ENCODE measurements at regions not wholly inside any gene's neighbourhood (a gene's known extent, or its start where the extent isn't known, plus 50 kb on each side); places are given as distances from the start of the nearest gene placed in this dataset.

- DNase-seq (ENCODE audit: low spot score) = no peak
- Histone ChIP-seq H3K4me1 (replicated peaks) (no peaks in the 10 kb centered on the region), H3K27ac (no peak overlapping the region), H3K27me3 (replicated peaks; ENCODE audit: insufficient read depth) (no peaks in the 10 kb centered on the region), H3K36me3 (no peaks in the 10 kb centered on the region), H3K4me3 (no peak overlapping the region), H3K9me3 (no peaks in the 10 kb centered on the region)
- intact Hi-C loops (cut with DNase I) = no loop called here
- TF ChIP-seq POLR2AphosphoS5 (IDR thresholded peaks at IDR 0.05) = no peak
- no peak for TF ChIP-seq CTCF (IDR thresholded peaks at IDR 0.05)
- no peak for TF ChIP-seq POLR2A (IDR thresholded peaks at IDR 0.05)
Observed at GRCh38 chr4:111120191-111120590, 497.3 kb upstream of the PITX2 start.

- no peaks in the 10 kb centered on the region for H3K27me3 ChIP-seq (replicated peaks; ENCODE audit: insufficient read depth)
- H3K36me3 ChIP-seq = no peaks in the 10 kb centered on the region
- 86% methylated on average over 2 of the region's 2 CpGs for WGBS
- no peak overlapping the region for H3K4me3 ChIP-seq
- H3K9me3 ChIP-seq = no peaks in the 10 kb centered on the region
- H3K27ac ChIP-seq = no peak overlapping the region
- TF ChIP-seq POLR2AphosphoS5 (IDR thresholded peaks at IDR 0.05) (no peak), CTCF (IDR thresholded peaks at IDR 0.05) (no peak), POLR2A (IDR thresholded peaks at IDR 0.05) (no peak)
- intact Hi-C loops (cut with DNase I) = no loop called here
- no peaks in the 10 kb centered on the region for H3K4me1 ChIP-seq (replicated peaks)
- DNase-seq (ENCODE audit: low spot score) = no peak
Observed at GRCh38 chr4:111126340-111126739, 503.5 kb upstream of the PITX2 start.

GRCh38 chr4:111127841-111128240, 505.0 kb upstream of the PITX2 start:
- WGBS = 54% methylated on average over 5 of the region's 5 CpGs
- DNase-seq (ENCODE audit: low spot score) = no peak
- Histone ChIP-seq H3K4me3 (no peak overlapping the region), H3K9me3 (no peaks in the 10 kb centered on the region), H3K27ac (no peak overlapping the region), H3K4me1 (replicated peaks) (no peaks in the 10 kb centered on the region), H3K27me3 (replicated peaks; ENCODE audit: insufficient read depth) (no peaks in the 10 kb centered on the region), H3K36me3 (no peaks in the 10 kb centered on the region)
- TF ChIP-seq POLR2AphosphoS5 (IDR thresholded peaks at IDR 0.05) (no peak), CTCF (IDR thresholded peaks at IDR 0.05) (no peak), POLR2A (IDR thresholded peaks at IDR 0.05) (no peak)
- intact Hi-C loops (cut with DNase I) = no loop called here

- Histone ChIP-seq H3K9me3 (no peaks in the 10 kb centered on the region), H3K4me1 (replicated peaks) (no peaks in the 10 kb centered on the region), H3K27me3 (replicated peaks; ENCODE audit: insufficient read depth) (no peaks in the 10 kb centered on the region), H3K4me3 (no peak overlapping the region), H3K27ac (no peak overlapping the region), H3K36me3 (no peaks in the 10 kb centered on the region)
- DNase-seq (ENCODE audit: low spot score) = no peak
- intact Hi-C loops (cut with DNase I) = no loop called here
- 85% methylated on average over 1 of the region's 1 CpG for WGBS
- TF ChIP-seq POLR2AphosphoS5 (IDR thresholded peaks at IDR 0.05) (no peak), POLR2A (IDR thresholded peaks at IDR 0.05) (no peak), CTCF (IDR thresholded peaks at IDR 0.05) (no peak)
Observed at GRCh38 chr4:111128327-111128726, 505.4 kb upstream of the PITX2 start.

GRCh38 chr4:111136438-111136837, 513.6 kb upstream of the PITX2 start:
- Histone ChIP-seq H3K9me3 (no peaks in the 10 kb centered on the region), H3K27ac (no peak overlapping the region), H3K4me3 (no peak overlapping the region), H3K4me1 (replicated peaks) (no peaks in the 10 kb centered on the region), H3K27me3 (replicated peaks; ENCODE audit: insufficient read depth) (no peaks in the 10 kb centered on the region), H3K36me3 (no peaks in the 10 kb centered on the region)
- no peak for TF ChIP-seq POLR2A (IDR thresholded peaks at IDR 0.05)
- no peak for DNase-seq (ENCODE audit: low spot score)
- 95% methylated on average over 1 of the region's 1 CpG for WGBS
- intact Hi-C loops (cut with DNase I) = no loop called here
